HG02973 (cell line): ENCODE measurements at regions not wholly inside any gene's neighbourhood (a gene's known extent, or its start where the extent isn't known, plus 50 kb on each side); places are given as distances from the start of the nearest gene placed in this dataset.

Source experiments
- ATAC-seq: cut with Tn5 transposase; IDR thresholded peaks from one replicate; pipeline ENCODE4 v1.9.1; 2021; ENCODE audit warnings: moderate library complexity; ENCODE audit not compliant: unreplicated experiment

GRCh38 chr12:105832806-105833205 is 305.9 kb downstream of the NUAK1 start:
- no peak for ATAC-seq

DNA sequence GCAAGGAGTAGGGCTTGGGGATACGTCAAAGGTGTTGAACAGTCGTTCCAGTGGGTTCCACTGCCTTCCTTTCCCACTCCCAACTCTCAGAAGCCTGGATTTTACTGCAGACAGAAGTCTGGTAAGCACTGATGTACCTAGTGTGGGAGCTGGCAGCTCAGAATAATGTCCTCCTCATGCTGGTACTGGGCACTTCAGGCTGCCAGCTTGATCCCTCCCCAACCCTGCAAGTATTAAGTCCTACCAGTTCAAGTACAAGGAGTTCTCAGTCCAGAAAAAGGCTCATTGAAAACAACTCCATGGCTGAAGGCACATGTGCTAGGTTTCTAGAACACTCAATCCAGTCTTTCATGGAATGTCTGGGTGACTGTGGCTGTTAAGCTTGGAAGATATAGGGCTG is 304.3 kb downstream of the NUAK1 start:
- no peak for ATAC-seq

GRCh38 chr12:105835580-105836241 is 303.0 kb downstream of the NUAK1 start:
- no peak for ATAC-seq

GRCh38 chr12:105836242-105836622 is 302.5 kb downstream of the NUAK1 start:
- no peak for ATAC-seq

GRCh38 chr12:105839629-105840127 is 299.1 kb downstream of the NUAK1 start:
- no peak for ATAC-seq

DNA sequence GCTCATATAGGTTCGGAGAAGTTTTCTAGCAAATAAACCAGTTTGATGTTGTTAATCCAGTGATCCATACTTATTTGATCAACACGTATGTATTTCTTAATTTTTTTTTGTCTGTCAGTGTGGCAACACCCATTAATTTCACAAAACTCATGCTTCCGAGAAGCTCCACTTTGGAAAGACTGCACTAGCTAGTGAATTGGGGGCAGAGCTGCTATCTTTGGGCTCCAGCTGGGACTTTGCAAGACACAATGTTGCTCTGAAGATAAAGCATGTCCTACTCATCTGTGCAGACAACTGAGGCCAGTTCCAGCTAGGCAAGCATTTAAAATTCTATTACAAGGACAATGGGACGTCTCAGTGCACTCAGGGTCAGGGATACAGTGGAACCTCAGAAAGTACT is 298.4 kb downstream of the NUAK1 start:
- no peak for ATAC-seq

DNA sequence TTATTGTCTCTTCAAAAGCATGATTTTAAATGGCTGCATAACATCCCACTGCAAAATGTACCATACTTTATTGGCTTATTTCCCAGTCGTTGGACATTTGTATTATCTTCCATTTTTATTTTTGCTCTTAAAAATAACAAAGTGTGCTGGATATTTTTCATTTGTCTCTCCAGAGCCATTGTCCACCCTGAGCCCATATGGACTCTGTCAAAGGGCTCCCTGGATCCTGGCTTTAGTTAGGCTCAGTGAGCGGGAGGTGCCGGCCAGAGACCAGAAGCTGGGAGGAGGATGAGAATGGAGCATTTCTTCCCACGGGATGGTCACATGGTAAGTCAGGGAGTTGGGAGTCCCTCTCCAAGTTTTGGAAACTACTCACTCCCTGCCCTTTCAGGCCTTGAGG is 296.9 kb downstream of the NUAK1 start:
- no peak for ATAC-seq

DNA sequence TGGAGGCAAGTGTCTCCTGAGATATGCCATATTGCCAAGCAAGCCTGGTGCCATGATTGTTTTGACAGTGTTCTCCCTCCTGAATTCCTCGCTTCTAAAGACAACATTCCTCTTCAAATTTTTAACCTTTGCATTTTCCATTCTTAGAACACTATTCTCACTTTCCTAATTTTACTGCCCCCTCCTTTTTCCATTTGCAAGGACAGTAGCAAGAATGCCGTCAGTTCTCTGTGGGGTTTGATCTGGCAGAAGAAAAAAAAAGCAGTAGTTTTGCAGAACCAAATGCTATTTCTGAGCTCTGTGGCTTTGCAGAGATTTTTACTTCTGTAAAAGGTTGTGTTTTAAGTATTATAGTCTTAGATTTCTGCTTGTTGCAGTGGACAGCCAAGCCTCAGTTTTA is 295.2 kb downstream of the NUAK1 start:
- ATAC-seq, result no peak

DNA sequence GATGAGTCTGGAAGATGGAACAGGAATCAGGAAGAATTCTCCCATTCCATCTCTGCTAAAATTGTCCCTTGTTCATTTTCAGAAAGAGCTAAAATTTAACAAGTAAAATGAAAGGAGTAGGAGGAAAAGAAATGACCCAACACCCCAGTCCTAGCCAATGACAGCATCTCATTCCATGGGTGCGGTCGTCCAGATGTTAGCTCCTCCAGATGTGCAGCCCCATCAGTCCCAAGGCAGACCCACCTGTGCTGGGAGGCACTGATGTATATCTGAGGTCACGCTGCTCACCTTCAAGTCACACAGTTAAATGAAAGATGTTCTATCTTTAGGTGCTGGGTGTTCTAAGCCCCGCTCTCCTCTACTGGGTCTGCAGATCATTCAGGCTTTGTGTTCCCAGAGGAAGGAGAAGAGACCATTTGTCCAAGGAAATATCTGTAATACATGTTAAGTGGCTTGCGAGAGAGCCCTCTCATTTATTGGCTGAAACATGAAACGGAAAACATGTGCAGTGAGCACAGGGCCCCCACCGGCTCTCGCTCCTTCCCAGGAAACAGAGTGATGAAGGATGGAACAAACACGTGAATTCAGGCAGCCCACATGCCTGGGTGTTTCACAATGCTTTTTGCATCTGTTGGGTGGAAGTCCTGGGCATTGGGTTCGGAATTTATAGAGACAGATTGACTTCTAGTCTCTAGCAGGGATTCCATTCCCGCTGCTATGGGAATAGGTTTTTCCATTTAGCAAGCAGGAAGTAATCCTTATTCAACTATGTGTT is 294.6 kb downstream of the NUAK1 start:
- ATAC-seq, result no peak

GRCh38 chr12:105846331-105846730 is 292.4 kb downstream of the NUAK1 start:
- no peak for ATAC-seq

- no peak for ATAC-seq
These were observed 291.7 kb downstream of the NUAK1 start for GRCh38 chr12:105847068-105847467.

- ATAC-seq, result no peak
These were observed 290.5 kb downstream of the NUAK1 start for GRCh38 chr12:105848286-105848685.

GRCh38 chr12:105850103-105850968 is 288.4 kb downstream of the NUAK1 start:
- no peak for ATAC-seq

GRCh38 chr12:105852496-105852895 is 286.3 kb downstream of the NUAK1 start:
- ATAC-seq, result no peak

- ATAC-seq, result no peak
These were observed 285.8 kb downstream of the NUAK1 start for GRCh38 chr12:105852951-105853350.

DNA sequence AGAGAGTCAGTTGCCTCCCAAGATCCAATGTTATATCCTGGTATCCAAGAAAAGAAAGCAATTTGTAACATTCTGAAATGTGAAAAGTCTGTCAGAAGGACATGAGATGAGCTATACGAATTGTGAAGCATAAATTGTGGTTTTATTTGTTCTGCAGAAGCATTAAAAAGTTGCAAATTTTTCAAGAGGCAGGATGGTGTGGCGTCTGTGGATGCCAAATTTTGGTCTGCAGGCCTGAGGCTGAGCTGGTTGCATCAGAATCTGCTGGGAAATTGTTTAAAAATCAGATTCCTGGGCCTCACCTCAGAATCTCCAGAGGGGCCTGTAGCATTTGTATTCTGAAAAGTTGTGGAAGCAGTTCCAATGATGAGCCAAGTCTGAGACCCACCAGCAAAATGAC is 284.7 kb downstream of the NUAK1 start:
- no peak for ATAC-seq

- no peak for ATAC-seq
These were observed 283.2 kb downstream of the NUAK1 start for GRCh38 chr12:105855361-105856047.

GRCh38 chr12:105856048-105856405 is 282.7 kb downstream of the NUAK1 start:
- ATAC-seq, result no peak

- no peak for ATAC-seq
These were observed 279.6 kb downstream of the NUAK1 start for GRCh38 chr12:105858981-105859710.

DNA sequence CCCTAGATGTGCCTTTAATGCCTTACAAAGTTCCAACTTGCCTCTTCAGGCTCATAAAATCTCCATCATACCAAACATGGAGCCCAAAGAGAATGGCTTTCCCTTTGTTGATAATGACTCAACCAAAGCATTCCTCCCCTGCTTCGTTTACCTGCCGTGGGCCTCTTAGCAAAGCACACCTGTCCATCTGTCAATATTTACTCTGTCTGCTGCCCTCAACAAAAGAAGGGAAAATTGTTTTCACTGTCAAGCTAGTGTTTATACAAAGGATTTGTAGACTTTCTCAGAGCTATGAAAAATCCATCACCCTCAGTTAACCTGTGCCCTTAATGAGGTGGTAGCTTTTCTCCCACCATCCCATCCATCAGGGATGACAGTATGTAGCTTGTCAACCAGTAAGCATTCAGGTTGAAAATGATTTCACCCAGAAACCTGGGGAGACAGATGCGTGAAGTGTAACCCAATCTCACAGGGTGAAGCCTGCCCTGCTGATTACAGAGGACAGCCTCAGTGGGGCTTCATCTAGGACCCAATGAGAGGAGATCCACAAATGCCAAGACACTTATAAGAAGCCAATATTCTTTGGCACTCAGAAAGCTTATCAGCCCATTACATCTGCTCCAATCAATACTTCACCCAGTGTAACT is 278.1 kb downstream of the NUAK1 start:
- no peak for ATAC-seq
